Ishikawa (cell line): ENCODE measurements at regions not wholly inside any gene's neighbourhood (a gene's known extent, or its start where the extent isn't known, plus 50 kb on each side); places are given as distances from the start of the nearest gene placed in this dataset.

Experiments used
- CEBPB ChIP-seq: IDR thresholded peaks from 2 replicates; pipeline ENCODE4 v1.6.1; 2012
- CREB1 ChIP-seq: IDR thresholded peaks from 2 replicates; pipeline ENCODE4 v1.6.1; 2012; ENCODE audit warnings: low read depth
- EGR1 ChIP-seq: IDR thresholded peaks from 2 replicates; pipeline ENCODE4 v1.6.1; 2012
- EP300 ChIP-seq: IDR thresholded peaks from 2 replicates; pipeline ENCODE4 v1.6.1; 2012; ENCODE audit warnings: borderline replicate concordance
- FOXM1 ChIP-seq: IDR thresholded peaks from 2 replicates; pipeline ENCODE4 v1.6.1; 2012; ENCODE audit warnings: low read depth, borderline replicate concordance
- NFIC ChIP-seq: IDR thresholded peaks from 2 replicates; pipeline ENCODE4 v1.6.1; 2012
- RAD21 ChIP-seq: IDR thresholded peaks from 2 replicates; pipeline ENCODE4 v1.6.1; 2012; ENCODE audit warnings: low read depth
- REST ChIP-seq: IDR thresholded peaks from 2 replicates; pipeline ENCODE4 v1.6.1; 2012; ENCODE audit warnings: low read depth, mild to moderate bottlenecking
- TAF1 ChIP-seq: IDR thresholded peaks from 2 replicates; pipeline ENCODE4 v1.6.1; 2012; ENCODE audit warnings: low read depth, mild to moderate bottlenecking
- TCF12 ChIP-seq: IDR thresholded peaks from 2 replicates; pipeline ENCODE4 v1.6.1; 2012; ENCODE audit warnings: low read depth
- TEAD4 ChIP-seq: IDR thresholded peaks from 2 replicates; pipeline ENCODE4 v1.6.1; 2012
- YY1 ChIP-seq: IDR thresholded peaks from 2 replicates; pipeline ENCODE4 v1.6.1; 2012; ENCODE audit warnings: low read depth
- ZBTB7A ChIP-seq: IDR thresholded peaks from 2 replicates; pipeline ENCODE4 v1.6.1; 2012; ENCODE audit warnings: low read depth
- TF ChIP-seq, protein P1 (sequence below): IDR thresholded peaks from 2 replicates; pipeline ENCODE4 v1.6.1; 2012
- TF ChIP-seq, protein P2 (sequence below): IDR thresholded peaks from 2 replicates; pipeline ENCODE4 v1.6.1; 2012

- TF ChIP-seq EP300 (no peak), RAD21 (no peak), YY1 (no peak), TEAD4 (no peak), TAF1 (no peak), TCF12 (no peak), CREB1 (no peak), NFIC (no peak), ZBTB7A (no peak), EGR1 (no peak), FOXM1 (no peak), REST (no peak), CEBPB (no peak)
- TF ChIP-seq, protein P1, sequence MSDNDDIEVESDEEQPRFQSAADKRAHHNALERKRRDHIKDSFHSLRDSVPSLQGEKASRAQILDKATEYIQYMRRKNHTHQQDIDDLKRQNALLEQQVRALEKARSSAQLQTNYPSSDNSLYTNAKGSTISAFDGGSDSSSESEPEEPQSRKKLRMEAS, result no peak
- TF ChIP-seq, protein P2, sequence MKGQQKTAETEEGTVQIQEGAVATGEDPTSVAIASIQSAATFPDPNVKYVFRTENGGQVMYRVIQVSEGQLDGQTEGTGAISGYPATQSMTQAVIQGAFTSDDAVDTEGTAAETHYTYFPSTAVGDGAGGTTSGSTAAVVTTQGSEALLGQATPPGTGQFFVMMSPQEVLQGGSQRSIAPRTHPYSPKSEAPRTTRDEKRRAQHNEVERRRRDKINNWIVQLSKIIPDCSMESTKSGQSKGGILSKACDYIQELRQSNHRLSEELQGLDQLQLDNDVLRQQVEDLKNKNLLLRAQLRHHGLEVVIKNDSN, result no peak
Measured at GRCh38 chr21:14672466-14672865, 126.4 kb upstream of the SAMSN1 start.

DNA sequence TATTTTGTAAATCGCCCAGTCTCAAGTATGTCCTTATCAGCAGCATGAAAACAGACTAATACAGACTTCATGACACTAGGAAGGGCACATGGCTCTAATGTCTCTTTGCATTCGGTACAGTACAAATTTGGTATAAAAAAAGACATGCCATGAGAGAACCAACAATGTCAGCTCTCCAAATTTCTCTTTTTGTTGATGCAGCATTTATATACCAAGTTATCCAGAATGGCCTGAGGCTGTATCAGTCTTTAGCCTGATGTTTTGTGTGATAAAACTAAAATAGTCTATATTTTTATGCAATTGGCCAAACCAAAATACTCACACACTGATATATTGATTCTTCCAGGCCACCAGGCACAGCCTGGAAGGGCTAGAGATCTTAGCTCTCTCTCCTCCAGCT, 124.3 kb upstream of the SAMSN1 start:
- no peak for TF ChIP-seq EGR1
- TF ChIP-seq CEBPB, result no peak
- TF ChIP-seq TAF1, result no peak
- TF ChIP-seq EP300, result no peak
- no peak for TF ChIP-seq YY1
- no peak for TF ChIP-seq REST
- TF ChIP-seq, protein P1, result no peak
- TF ChIP-seq TEAD4, result no peak
- no peak for TF ChIP-seq CREB1
- no peak for TF ChIP-seq NFIC
- TF ChIP-seq, protein P2, result no peak
- TF ChIP-seq ZBTB7A, result no peak
- no peak for TF ChIP-seq RAD21
- TF ChIP-seq FOXM1, result no peak
- no peak for TF ChIP-seq TCF12

DNA sequence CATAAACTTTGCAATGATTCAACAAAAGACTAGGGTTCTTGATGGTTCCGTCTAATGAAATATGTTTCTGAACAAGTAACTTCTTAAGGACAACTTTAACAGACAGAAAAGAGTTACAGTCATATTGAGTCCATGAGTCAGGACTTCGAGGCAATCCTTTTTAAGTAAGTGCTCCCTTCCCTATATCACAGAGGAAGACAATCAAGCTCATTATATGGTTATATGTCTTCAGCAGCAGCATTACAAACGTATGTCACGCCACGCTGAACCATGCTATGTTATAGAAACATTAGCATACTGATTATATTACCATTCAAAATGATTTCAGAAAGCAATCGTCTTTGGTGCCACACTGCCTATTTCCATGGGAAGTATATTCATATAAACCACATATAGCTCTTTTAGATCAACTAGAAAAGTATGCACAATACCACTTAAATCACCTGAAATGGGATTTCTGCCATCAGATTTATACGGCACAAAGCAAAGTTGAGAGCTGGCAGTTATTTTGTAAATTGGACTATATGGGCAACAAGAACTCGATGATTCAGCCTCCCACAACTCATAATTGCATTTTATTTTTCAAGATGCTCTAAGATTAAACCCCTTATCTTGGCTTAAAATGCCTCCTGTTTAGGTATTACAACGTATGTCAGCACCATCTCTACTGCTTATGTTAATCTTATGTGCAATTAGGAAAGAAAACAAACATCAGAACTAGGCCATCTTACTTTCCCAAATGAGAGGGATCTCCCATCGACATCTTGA, 111.3 kb upstream of the SAMSN1 start:
- TF ChIP-seq TEAD4 (no peak), TCF12 (no peak)

GRCh38 chr21:14646893-14647292, 100.8 kb upstream of the SAMSN1 start:
- TF ChIP-seq EGR1, result no peak
- no peak for TF ChIP-seq FOXM1
- TF ChIP-seq TCF12, result no peak
- TF ChIP-seq REST, result no peak
- no peak for TF ChIP-seq TEAD4
- TF ChIP-seq EP300, result no peak
- TF ChIP-seq NFIC, result no peak
- no peak for TF ChIP-seq ZBTB7A
- TF ChIP-seq RAD21, result no peak
- TF ChIP-seq CEBPB, result no peak
- TF ChIP-seq YY1, result no peak
- TF ChIP-seq, protein P2, result no peak
- no peak for TF ChIP-seq CREB1
